Testis (tissue), 2 donors: ENCODE measurements at regions not wholly inside any gene's neighbourhood (a gene's known extent, or its start where the extent isn't known, plus 50 kb on each side); places are given as distances from the start of the nearest gene placed in this dataset.

Experiments
- CTCF ChIP-seq, 3 experiments: fragments of 450-650 bp in 2 of 3; fragments of 200-600 bp in 1 of 3; sonication (generic) in 1 of 3; IDR thresholded peaks; one replicate each; pipeline ENCODE4 v1.5.1; 2016 to 2019; ENCODE audit warnings: antibody characterized with exemption in 3 of 3, mild to moderate bottlenecking in 2 of 3, moderate library complexity in 1 of 3
- POLR2A ChIP-seq: fragments of 450-650 bp; IDR thresholded peaks from one replicate; pipeline ENCODE4 v1.6.1; 2017; ENCODE audit warnings: antibody characterized with exemption, mild to moderate bottlenecking, moderate library complexity

DNA sequence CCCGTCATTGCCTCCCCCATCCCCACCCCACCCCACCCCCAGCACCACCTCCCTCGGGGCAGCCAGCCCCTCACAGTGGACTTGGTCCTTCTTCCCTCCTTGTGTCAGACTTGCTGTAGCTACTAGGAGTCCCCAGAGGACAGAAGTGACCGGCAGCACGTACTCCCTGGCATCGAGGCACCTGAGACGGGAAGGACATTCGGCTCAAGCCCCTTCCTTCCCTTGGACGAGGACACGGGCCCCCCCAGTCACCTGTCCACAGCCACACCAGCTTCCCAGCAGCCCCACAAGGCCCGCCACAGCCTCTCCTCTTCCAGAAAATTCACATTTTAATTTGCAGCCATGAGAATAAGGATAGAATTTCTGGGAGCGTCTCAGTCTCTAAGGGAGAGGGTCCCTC, 267.8 kb upstream of the SHH start:
- TF ChIP-seq CTCF (IDR thresholded peaks at IDR 0.05), result no peak
- no peak for TF ChIP-seq POLR2A
